ENCODE measurements at regions not wholly inside any gene's neighbourhood (a gene's known extent, or its start where the extent isn't known, plus 50 kb on each side); places are given as distances from the start of the nearest gene placed in this dataset.

- TF ChIP-seq CTCF (conservative IDR thresholded peaks at IDR 0.05) (no peak), ZFX (IDR thresholded peaks at IDR 0.05) (no peak)
These were observed 218.2 kb downstream of the BCHE start for GRCh38 chr3:165619069-165619468.
